ENCODE measurements at regions not wholly inside any gene's neighbourhood (a gene's known extent, or its start where the extent isn't known, plus 50 kb on each side); places are given as distances from the start of the nearest gene placed in this dataset.

DNA sequence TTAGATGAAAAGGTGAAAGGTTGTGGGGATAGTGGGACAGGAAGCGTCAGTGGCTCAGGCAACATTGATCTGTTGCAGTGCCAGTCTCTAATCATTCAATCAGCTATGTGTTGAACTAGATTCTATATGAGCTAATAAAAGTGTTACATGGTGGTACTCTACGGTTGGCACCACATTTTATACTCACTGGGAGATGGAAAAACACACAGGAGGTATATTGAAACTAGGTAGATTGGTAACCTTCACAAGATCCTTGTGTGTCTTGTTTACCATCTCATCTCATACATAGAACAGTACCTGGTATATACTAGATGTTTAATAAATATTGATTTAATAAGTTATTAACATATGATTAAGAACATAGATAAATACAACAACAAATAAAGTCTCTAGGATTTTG is 152.7 kb downstream of the NAA11 start:
- no peaks in the 10 kb centered on the region for H3K9me3 ChIP-seq (ENCODE audit: control insufficient read depth, insufficient read depth, low read depth, low read length)
- in situ Hi-C loops (cut with HindIII; ENCODE audit: low pct_unique_long_range_greater_than_20kb, low sequenced_read_pairs) (no loop called here), intact Hi-C loops (cut with micrococcal nuclease; ENCODE audit: unreplicated experiment) (no loop called here)
- no peak overlapping the region for H3K4me3 ChIP-seq (ENCODE audit: low read depth in 2 of 2, low read length in 2 of 2)
- no peak for ATAC-seq
- H3K36me3 ChIP-seq (ENCODE audit: control insufficient read depth, insufficient read depth, low read length): no peaks in the 10 kb centered on the region
- ChIA-PET CTCF (no interaction called here), POLR2A (no interaction called here)
- BruUV-seq (replicated peaks): no TSS peak
- no peak overlapping the region for H3K27ac ChIP-seq (ENCODE audit: low read length)
- TF ChIP-seq, protein P1, sequence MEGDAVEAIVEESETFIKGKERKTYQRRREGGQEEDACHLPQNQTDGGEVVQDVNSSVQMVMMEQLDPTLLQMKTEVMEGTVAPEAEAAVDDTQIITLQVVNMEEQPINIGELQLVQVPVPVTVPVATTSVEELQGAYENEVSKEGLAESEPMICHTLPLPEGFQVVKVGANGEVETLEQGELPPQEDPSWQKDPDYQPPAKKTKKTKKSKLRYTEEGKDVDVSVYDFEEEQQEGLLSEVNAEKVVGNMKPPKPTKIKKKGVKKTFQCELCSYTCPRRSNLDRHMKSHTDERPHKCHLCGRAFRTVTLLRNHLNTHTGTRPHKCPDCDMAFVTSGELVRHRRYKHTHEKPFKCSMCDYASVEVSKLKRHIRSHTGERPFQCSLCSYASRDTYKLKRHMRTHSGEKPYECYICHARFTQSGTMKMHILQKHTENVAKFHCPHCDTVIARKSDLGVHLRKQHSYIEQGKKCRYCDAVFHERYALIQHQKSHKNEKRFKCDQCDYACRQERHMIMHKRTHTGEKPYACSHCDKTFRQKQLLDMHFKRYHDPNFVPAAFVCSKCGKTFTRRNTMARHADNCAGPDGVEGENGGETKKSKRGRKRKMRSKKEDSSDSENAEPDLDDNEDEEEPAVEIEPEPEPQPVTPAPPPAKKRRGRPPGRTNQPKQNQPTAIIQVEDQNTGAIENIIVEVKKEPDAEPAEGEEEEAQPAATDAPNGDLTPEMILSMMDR (IDR thresholded peaks at IDR 0.05): no peak
- no peak for TF ChIP-seq TCF7L2 (IDR thresholded peaks at IDR 0.05; ENCODE audit: low read depth, low read length)
- TF ChIP-seq, protein P2, sequence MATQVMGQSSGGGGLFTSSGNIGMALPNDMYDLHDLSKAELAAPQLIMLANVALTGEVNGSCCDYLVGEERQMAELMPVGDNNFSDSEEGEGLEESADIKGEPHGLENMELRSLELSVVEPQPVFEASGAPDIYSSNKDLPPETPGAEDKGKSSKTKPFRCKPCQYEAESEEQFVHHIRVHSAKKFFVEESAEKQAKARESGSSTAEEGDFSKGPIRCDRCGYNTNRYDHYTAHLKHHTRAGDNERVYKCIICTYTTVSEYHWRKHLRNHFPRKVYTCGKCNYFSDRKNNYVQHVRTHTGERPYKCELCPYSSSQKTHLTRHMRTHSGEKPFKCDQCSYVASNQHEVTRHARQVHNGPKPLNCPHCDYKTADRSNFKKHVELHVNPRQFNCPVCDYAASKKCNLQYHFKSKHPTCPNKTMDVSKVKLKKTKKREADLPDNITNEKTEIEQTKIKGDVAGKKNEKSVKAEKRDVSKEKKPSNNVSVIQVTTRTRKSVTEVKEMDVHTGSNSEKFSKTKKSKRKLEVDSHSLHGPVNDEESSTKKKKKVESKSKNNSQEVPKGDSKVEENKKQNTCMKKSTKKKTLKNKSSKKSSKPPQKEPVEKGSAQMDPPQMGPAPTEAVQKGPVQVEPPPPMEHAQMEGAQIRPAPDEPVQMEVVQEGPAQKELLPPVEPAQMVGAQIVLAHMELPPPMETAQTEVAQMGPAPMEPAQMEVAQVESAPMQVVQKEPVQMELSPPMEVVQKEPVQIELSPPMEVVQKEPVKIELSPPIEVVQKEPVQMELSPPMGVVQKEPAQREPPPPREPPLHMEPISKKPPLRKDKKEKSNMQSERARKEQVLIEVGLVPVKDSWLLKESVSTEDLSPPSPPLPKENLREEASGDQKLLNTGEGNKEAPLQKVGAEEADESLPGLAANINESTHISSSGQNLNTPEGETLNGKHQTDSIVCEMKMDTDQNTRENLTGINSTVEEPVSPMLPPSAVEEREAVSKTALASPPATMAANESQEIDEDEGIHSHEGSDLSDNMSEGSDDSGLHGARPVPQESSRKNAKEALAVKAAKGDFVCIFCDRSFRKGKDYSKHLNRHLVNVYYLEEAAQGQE (IDR thresholded peaks at IDR 0.05; ENCODE audit: insufficient read depth in 1 of 2, low read depth in 2 of 2, low read length in 1 of 2): no peak
- no peaks in the 10 kb centered on the region for H3K27me3 ChIP-seq (ENCODE audit: control insufficient read depth, insufficient read depth, low read length)
- DNase-seq (ENCODE audit: low read depth, low spot score): no peak
- H3K4me1 ChIP-seq (ENCODE audit: control insufficient read depth, insufficient read depth, low read length): no peaks in the 10 kb centered on the region

DNA sequence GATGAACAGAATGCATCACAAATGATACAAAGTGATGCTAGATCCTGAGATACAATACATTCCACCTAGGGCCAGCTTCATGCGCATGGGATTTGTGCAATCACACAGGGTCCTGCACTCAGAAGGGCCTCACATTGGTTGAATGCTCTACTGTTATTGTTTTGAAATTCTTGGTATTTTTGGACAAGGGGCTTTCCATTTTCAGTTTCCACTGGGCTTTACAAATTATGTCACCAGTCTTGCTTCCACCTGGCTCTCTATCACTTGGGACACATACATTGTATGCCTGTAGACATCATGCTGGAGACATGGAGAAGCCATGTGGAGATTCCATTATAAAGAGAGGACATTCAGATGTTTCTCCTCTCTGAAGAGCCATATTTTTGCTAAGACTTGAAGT is 155.8 kb downstream of the NAA11 start:
- Histone ChIP-seq H3K4me1 (ENCODE audit: control insufficient read depth, insufficient read depth, low read length) (no peaks in the 10 kb centered on the region), H3K9me3 (ENCODE audit: control insufficient read depth, insufficient read depth, low read depth, low read length) (no peaks in the 10 kb centered on the region), H3K27me3 (ENCODE audit: control insufficient read depth, insufficient read depth, low read length) (no peaks in the 10 kb centered on the region), H3K4me3 (ENCODE audit: low read depth in 2 of 2, low read length in 2 of 2) (no peak overlapping the region), H3K36me3 (ENCODE audit: control insufficient read depth, insufficient read depth, low read length) (no peaks in the 10 kb centered on the region), H3K27ac (ENCODE audit: low read length) (no peak overlapping the region)
- ATAC-seq: no peak
- intact Hi-C loops (cut with micrococcal nuclease; ENCODE audit: unreplicated experiment): no loop called here
- POLR2A ChIA-PET: no interaction called here
- no peak for DNase-seq (ENCODE audit: low read depth, low spot score)
- CTCF ChIA-PET: no interaction called here
- TF ChIP-seq, protein P1 (IDR thresholded peaks at IDR 0.05): no peak
- TF ChIP-seq POLR2AphosphoS5 (IDR thresholded peaks at IDR 0.05; ENCODE audit: low read depth, low read length) (no peak), TCF7L2 (IDR thresholded peaks at IDR 0.05; ENCODE audit: low read depth, low read length) (no peak)
- TF ChIP-seq, protein P2 (IDR thresholded peaks at IDR 0.05; ENCODE audit: insufficient read depth in 1 of 2, low read depth in 2 of 2, low read length in 1 of 2): no peak
- in situ Hi-C loops (cut with HindIII; ENCODE audit: low pct_unique_long_range_greater_than_20kb, low sequenced_read_pairs): no loop called here
- no TSS peak for BruUV-seq (replicated peaks)

Data from Panc1 (cell line).